ENCODE measurements at regions not wholly inside any gene's neighbourhood (a gene's known extent, or its start where the extent isn't known, plus 50 kb on each side); places are given as distances from the start of the nearest gene placed in this dataset.

- no peak overlapping the region for H3K4me2 ChIP-seq (ENCODE audit: low read length)
- no peaks in the 10 kb centered on the region for H3K9me2 ChIP-seq (replicated peaks; ENCODE audit: control insufficient read depth, low read length)
- H3K27me3 ChIP-seq (ENCODE audit: control insufficient read depth, low read length): no peaks in the 10 kb centered on the region
- H3K9me3 ChIP-seq (ENCODE audit: control insufficient read depth, insufficient read depth, low read length): peaks cover 7% of the 10 kb centered on the region; the same call in 1 of the 2 replicates
- TF ChIP-seq EZH2phosphoT487 (IDR thresholded peaks at IDR 0.05; ENCODE audit: borderline replicate concordance, low read length) (no peak), CTCF (IDR thresholded peaks at IDR 0.05; ENCODE audit: low read depth, low read length, poor library complexity, severe bottlenecking) (no peak)
- no peaks in the 10 kb centered on the region for H3K36me3 ChIP-seq (ENCODE audit: control insufficient read depth, low read length)
- no peaks in the 10 kb centered on the region for H3K4me1 ChIP-seq (ENCODE audit: control insufficient read depth, low read length)
- H3K27ac ChIP-seq (ENCODE audit: low read depth, low read length): no peak overlapping the region
- H3K4me3 ChIP-seq (ENCODE audit: low read length): no peak overlapping the region
- no peaks in the 10 kb centered on the region for H4K20me1 ChIP-seq (ENCODE audit: control insufficient read depth, insufficient read depth, low read depth, low read length)
- H3F3A ChIP-seq (ENCODE audit: control insufficient read depth, insufficient read depth): no peaks in the 10 kb centered on the region
- H3K79me2 ChIP-seq (ENCODE audit: control insufficient read depth, low read length): no peaks in the 10 kb centered on the region
These were observed 1124.8 kb upstream of the PRR20A start for GRCh38 chr13:56015919-56016318.

GRCh38 chr13:56019606-56020005, 1121.1 kb upstream of the PRR20A start:
- no peaks in the 10 kb centered on the region for H3K36me3 ChIP-seq (ENCODE audit: control insufficient read depth, low read length)
- no peaks in the 10 kb centered on the region for H3F3A ChIP-seq (ENCODE audit: control insufficient read depth, insufficient read depth)
- no peaks in the 10 kb centered on the region for H3K27me3 ChIP-seq (ENCODE audit: control insufficient read depth, low read length)
- no peaks in the 10 kb centered on the region for H3K9me2 ChIP-seq (replicated peaks; ENCODE audit: control insufficient read depth, low read length)
- no peak overlapping the region for H3K27ac ChIP-seq (ENCODE audit: low read depth, low read length)
- peaks cover 7% of the 10 kb centered on the region; the same call in 1 of the 2 replicates for H3K9me3 ChIP-seq (ENCODE audit: control insufficient read depth, insufficient read depth, low read length)
- no peaks in the 10 kb centered on the region for H3K4me1 ChIP-seq (ENCODE audit: control insufficient read depth, low read length)
- H3K4me3 ChIP-seq (ENCODE audit: low read length): no peak overlapping the region
- no peaks in the 10 kb centered on the region for H3K79me2 ChIP-seq (ENCODE audit: control insufficient read depth, low read length)
- TF ChIP-seq CTCF (IDR thresholded peaks at IDR 0.05; ENCODE audit: low read depth, low read length, poor library complexity, severe bottlenecking) (no peak), EZH2phosphoT487 (IDR thresholded peaks at IDR 0.05; ENCODE audit: borderline replicate concordance, low read length) (no peak)
- no peaks in the 10 kb centered on the region for H4K20me1 ChIP-seq (ENCODE audit: control insufficient read depth, insufficient read depth, low read depth, low read length)
- H3K4me2 ChIP-seq (ENCODE audit: low read length): no peak overlapping the region

- H3F3A ChIP-seq (ENCODE audit: control insufficient read depth, insufficient read depth): no peaks in the 10 kb centered on the region
- H3K9me2 ChIP-seq (replicated peaks; ENCODE audit: control insufficient read depth, low read length): no peaks in the 10 kb centered on the region
- no peaks in the 10 kb centered on the region for H3K36me3 ChIP-seq (ENCODE audit: control insufficient read depth, low read length)
- peaks cover 7% of the 10 kb centered on the region; the same call in 1 of the 2 replicates for H3K9me3 ChIP-seq (ENCODE audit: control insufficient read depth, insufficient read depth, low read length)
- TF ChIP-seq EZH2phosphoT487 (IDR thresholded peaks at IDR 0.05; ENCODE audit: borderline replicate concordance, low read length): no peak
- TF ChIP-seq CTCF (IDR thresholded peaks at IDR 0.05; ENCODE audit: low read depth, low read length, poor library complexity, severe bottlenecking): no peak
- H3K4me1 ChIP-seq (ENCODE audit: control insufficient read depth, low read length): no peaks in the 10 kb centered on the region
- H3K27me3 ChIP-seq (ENCODE audit: control insufficient read depth, low read length): no peaks in the 10 kb centered on the region
- no peak overlapping the region for H3K4me2 ChIP-seq (ENCODE audit: low read length)
- H3K4me3 ChIP-seq (ENCODE audit: low read length): no peak overlapping the region
- H3K79me2 ChIP-seq (ENCODE audit: control insufficient read depth, low read length): no peaks in the 10 kb centered on the region
- H4K20me1 ChIP-seq (ENCODE audit: control insufficient read depth, insufficient read depth, low read depth, low read length): no peaks in the 10 kb centered on the region
- no peak overlapping the region for H3K27ac ChIP-seq (ENCODE audit: low read depth, low read length)
These were observed 1120.3 kb upstream of the PRR20A start for GRCh38 chr13:56020425-56020824.
